Gastroesophageal sphincter (tissue), 3 donors: ENCODE measurements at regions not wholly inside any gene's neighbourhood (a gene's known extent, or its start where the extent isn't known, plus 50 kb on each side); places are given as distances from the start of the nearest gene placed in this dataset.

Source experiments
- CTCF ChIP-seq, 4 experiments: fragments of 200-600 bp in 2 of 4; fragments of 450-650 bp in 2 of 4; sonication (generic) in 1 of 4; IDR thresholded peaks; one replicate each; pipeline ENCODE4 v1.5.1; 2017 to 2019; ENCODE audit warnings: antibody characterized with exemption in 4 of 4, mild to moderate bottlenecking in 2 of 4, moderate library complexity in 2 of 4
- POLR2A ChIP-seq, 2 donors: fragments of 450-650 bp; IDR thresholded peaks; one replicate each; pipeline ENCODE4 v1.6.1; 2017; ENCODE audit warnings: antibody characterized with exemption in 2 of 2, mild to moderate bottlenecking in 2 of 2, moderate library complexity in 1 of 2
- POLR2AphosphoS5 ChIP-seq: sonication (generic); formaldehyde crosslinking; IDR thresholded peaks from one replicate; pipeline ENCODE4 v1.6.1; 2017; ENCODE audit warnings: antibody characterized with exemption

GRCh38 chr18:989425-989824 is 84.8 kb downstream of the ADCYAP1 start:
- TF ChIP-seq POLR2A (IDR thresholded peaks at IDR 0.05) (no peak), CTCF (IDR thresholded peaks at IDR 0.05) (no peak), POLR2AphosphoS5 (no peak)
